GM12865 (cell line): ENCODE measurements at regions not wholly inside any gene's neighbourhood (a gene's known extent, or its start where the extent isn't known, plus 50 kb on each side); places are given as distances from the start of the nearest gene placed in this dataset.

Source experiments
- DNase-seq: peaks from one replicate; pipeline ENCODE4 v3.0.0; 2010; ENCODE audit warnings: low read depth
- H3K4me3 ChIP-seq: 2 replicates; pipeline ENCODE4 v1.5.1; 2011; ENCODE audit warnings: mild to moderate bottlenecking, low read depth, low read length, control low read depth
- CTCF ChIP-seq: IDR thresholded peaks from 2 replicates; pipeline ENCODE4 v1.5.1; 2011; ENCODE audit warnings: low read length, control low read depth, low read depth, inconsistent platforms; ENCODE audit not compliant: insufficient read depth; ENCODE audit errors: missing control alignments

GRCh38 chr17:70492368-70492767 is 323.0 kb downstream of the KCNJ2 start:
- H3K4me3 ChIP-seq: no peak overlapping the region
- TF ChIP-seq CTCF: no peak
- DNase-seq: no peak

GRCh38 chr17:70493277-70493874 is 324.0 kb downstream of the KCNJ2 start:
- TF ChIP-seq CTCF: no peak
- DNase-seq: no peak
- no peak overlapping the region for H3K4me3 ChIP-seq

GRCh38 chr17:70498631-70499030 is 329.3 kb downstream of the KCNJ2 start:
- TF ChIP-seq CTCF: no peak
- H3K4me3 ChIP-seq: no peak overlapping the region
- no peak for DNase-seq

- DNase-seq: no peak
- H3K4me3 ChIP-seq: no peak overlapping the region
- TF ChIP-seq CTCF: no peak
Measured at GRCh38 chr17:70499067-70499786, 329.9 kb downstream of the KCNJ2 start.

GRCh38 chr17:70503449-70503848 is 334.1 kb downstream of the KCNJ2 start:
- TF ChIP-seq CTCF: no peak
- H3K4me3 ChIP-seq: no peak overlapping the region
- DNase-seq: no peak

- no peak for DNase-seq
- H3K4me3 ChIP-seq: no peak overlapping the region
- no peak for TF ChIP-seq CTCF
Measured at GRCh38 chr17:70510288-70510687, 341.0 kb downstream of the KCNJ2 start.

- no peak overlapping the region for H3K4me3 ChIP-seq
- no peak for TF ChIP-seq CTCF
- no peak for DNase-seq
Measured at GRCh38 chr17:70517816-70518215, 348.5 kb downstream of the KCNJ2 start.
